GM19351 (cell line): ENCODE measurements at regions not wholly inside any gene's neighbourhood (a gene's known extent, or its start where the extent isn't known, plus 50 kb on each side); places are given as distances from the start of the nearest gene placed in this dataset.
"Not testable (repeated sequence)": the region's sequence is repeated elsewhere in the genome, so short reads cannot be mapped to it uniquely, and the experiment has no call there.

Source experiments
- ATAC-seq: cut with Tn5 transposase; IDR thresholded peaks from one replicate; pipeline ENCODE4 v1.9.1; 2021; ENCODE audit warnings: mild to moderate bottlenecking, moderate library complexity; ENCODE audit not compliant: unreplicated experiment

- not testable (repeated sequence) for ATAC-seq
These were observed 85.1 kb upstream of the MAP4 start for GRCh38 chr3:48101301-48101650.

DNA sequence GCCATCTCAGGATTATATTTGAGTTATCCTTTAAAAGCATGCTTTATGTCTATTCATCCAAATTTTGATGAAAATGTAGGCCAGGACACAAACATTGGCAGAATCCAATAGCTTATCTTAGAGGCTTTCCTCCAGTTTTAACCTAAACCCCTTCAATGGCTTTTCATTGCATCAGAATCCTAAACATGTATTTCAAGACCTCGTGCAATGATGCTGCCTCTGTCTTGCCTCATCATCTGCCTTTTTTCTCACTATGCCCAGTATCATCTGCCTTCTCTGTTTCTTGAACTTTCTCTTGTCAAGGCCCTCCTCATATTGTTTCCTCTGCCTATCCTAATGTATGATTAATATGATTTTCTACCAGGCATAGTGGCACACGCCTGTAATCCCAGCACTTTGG lies 76.1 kb upstream of the MAP4 start:
- ATAC-seq, result no peak

DNA sequence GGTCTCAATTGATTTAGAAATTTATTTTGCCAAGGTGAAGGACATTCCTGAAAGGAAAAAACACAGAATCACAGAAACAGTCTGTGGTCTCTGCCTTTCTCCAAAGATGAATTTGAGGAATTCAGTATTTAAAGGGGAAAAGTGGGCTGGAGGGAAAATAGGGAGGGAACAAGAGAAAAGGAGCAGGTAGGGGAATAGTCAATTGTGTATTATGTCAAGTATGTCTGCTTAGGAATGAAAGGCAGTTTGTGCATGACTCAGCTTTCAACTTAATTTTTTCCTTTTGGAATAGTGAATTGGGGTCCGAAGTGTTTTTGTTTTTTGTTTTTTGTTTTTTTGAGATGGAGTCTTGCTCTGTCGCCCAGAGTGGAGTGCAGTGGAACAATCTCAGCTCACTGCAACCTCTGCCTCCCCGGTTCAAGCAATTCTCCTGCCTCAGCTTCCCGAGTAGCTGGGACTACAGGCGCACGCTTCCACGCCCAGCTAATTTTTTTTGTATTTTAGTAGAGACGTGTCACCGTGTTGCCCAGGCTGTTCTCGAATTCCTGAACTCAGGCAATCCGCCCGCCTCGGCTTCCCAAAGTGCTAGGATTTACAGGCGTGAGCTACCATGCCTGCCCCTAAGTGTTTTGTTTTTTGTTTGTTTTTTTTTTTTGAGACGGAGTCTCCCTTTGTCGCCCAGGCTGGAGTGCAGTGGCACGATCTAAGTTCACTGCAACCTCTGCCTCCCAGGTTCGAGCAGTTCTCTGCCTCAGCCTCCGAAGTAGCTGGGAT lies 74.1 kb upstream of the MAP4 start:
- no peak for ATAC-seq

DNA sequence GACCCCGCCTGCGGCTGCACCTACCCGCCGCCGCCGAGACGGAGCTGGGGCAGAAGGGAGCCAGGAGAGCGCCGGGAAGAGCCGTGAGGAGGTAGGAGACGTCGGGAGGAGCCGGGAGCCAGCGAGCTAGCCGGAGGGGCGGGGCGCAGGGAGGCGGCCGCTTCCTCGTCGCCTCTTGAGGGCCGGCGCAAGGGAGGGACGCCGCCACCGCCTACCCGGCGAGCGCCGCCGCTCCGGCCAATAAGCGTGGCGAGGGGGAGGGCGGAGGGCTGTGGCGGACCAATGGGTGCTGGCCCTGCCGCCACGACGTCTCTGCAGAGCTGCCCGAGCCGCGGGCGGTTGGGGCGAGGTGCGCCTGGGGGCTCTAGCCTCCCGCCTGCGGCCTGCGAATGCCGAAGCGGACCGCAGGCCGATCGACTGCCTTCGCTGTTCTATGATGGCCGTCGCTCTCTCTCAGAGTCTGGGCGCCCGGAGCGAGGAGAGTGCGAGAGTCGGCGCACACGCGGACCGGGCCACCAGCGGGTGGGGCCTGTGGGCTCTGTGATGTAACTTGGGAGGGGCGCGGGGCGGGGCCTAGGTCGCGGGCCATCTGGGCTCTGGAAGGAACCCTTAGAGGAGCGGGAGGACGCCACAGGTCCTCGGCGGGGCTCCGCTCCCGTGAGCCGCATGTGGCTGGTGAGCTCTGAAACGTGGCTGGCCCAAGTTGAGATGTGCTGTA lies 72.7 kb upstream of the MAP4 start:
- peak; percentile 92 for ATAC-seq

- ATAC-seq, result peak; percentile 23
These were observed 72.0 kb upstream of the MAP4 start for GRCh38 chr3:48088056-48088748.

DNA sequence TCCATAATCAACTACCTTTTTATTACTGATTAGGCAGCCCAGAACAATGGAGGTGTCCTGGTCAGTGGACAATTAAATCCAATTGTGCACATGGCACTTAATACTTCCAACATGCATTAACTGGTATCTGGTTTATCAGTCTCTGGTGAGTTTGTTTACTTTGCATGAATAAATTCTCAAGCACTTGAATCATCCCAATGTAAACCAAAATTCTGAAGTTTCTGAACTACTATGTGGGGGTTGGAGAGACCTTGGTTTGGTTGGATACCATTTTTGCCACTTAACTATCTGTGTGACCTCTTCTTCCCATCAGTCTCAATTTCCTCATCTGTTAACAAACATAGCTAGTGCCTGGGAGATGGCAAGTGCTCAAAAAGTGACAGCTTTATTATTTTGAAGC lies 70.5 kb upstream of the MAP4 start:
- ATAC-seq, result no peak

- no peak for ATAC-seq
These were observed 68.7 kb upstream of the MAP4 start for GRCh38 chr3:48084929-48085328.

DNA sequence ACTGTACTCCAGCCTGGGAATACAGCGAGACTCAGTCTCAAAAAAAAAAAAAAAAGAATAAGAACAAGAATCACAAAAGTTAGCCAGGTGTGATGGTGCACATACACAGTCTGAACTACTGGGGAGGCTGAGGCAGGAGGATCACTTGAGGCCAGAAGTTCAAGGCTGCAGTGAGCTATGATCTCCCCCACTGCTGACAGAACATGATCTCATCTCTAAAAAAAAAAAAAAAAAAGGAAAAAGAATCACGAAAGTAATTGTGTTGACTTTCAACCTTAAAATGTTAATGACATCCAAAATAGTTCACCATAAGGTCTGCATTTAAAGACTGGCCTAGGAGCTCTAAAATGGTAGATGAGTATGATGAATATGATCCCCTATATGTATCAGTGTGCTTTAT lies 68.0 kb upstream of the MAP4 start:
- ATAC-seq, result no peak

DNA sequence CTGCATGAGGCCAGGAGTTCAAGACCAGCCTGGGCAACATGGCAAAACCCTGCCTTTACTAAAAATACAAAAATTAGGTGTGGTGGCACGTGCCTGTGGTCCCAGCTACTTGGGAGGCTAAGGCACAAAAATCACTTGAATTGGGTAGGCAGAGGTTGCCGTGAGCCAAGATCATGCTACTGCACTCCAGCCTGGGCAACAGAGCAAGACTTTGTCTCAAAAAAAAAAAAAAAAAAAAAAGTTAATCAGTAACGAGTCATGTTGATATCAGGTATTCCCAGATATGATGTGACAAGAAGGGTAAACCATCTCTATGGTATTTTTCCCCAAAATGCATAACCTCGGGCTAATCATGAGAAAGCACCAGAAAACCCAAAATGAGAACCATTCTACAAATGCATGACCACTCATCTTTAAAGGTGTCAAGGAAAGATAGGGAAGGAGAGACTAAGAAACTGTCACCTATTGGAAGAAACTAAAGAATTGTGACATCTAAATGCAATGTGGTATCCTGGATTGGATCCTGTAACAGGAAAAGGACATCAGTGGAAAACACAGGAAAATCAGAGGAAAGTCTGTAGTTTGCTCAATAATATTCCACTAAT lies 66.5 kb upstream of the MAP4 start:
- ATAC-seq, result no peak

DNA sequence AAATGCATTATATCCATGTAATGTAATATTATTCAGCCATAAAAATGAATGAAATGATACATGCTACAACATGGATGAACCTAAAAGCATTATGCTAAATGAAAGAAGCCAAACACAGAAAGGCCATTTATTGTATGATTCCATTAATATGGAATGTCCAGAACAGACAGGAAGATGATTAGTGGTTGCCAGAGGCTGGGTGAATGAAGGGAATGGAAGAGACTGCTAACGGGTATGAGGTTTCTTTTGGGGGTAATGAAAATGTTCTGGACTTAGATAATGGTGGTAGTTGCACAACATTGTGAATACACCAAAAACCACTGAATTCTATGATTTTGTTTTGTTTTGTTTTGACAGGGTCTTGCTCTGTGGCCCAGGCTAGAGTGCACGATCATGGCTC lies 61.6 kb upstream of the MAP4 start:
- no peak for ATAC-seq

DNA sequence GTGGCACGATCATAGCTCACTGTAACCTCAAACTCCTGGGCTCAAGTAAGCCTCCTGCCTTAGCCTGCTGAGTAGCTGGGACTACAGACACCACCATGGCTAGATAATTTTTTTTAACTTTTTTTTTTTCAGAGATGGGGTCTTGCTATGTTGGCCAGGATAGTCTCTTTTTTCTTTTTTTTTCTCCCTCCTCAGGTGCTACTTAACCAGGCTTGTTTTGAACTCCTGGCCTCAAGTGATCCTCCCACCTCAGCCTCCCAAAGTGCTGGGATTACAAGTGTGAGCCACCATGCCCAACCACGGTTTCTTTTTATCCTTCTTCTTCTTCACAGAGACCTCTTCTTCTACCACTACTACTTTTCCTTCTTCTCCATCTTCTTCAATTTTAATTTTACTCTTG lies 53.8 kb upstream of the MAP4 start:
- ATAC-seq, result no peak

GRCh38 chr3:48069339-48069738 lies 53.1 kb upstream of the MAP4 start:
- no peak for ATAC-seq

- ATAC-seq, result no peak
These were observed 52.7 kb upstream of the MAP4 start for GRCh38 chr3:48068886-48069285.

DNA sequence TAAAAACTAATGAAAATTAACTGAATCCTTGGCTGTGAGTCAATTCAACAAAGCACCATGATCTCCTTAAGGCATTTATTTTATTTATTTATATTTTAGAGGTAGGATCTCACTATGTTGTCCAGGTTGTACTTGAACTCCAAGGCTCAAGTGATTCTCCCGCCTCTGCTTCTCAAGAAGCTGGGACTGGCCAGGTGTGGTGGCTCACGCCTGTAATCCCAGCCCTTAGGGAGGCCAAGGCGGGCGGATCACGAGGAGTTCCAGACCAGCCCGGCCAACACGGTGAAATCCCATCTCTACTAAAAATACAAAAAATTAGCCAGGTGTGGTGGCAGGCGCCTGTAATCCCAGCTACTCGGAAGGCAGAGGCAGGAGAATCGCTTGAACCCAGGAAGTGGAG lies 52.1 kb upstream of the MAP4 start:
- not testable (repeated sequence) for ATAC-seq

- ATAC-seq, result no peak
These were observed 51.1 kb upstream of the MAP4 start for GRCh38 chr3:48067271-48067670.
